ENCODE measurements at regions not wholly inside any gene's neighbourhood (a gene's known extent, or its start where the extent isn't known, plus 50 kb on each side); places are given as distances from the start of the nearest gene placed in this dataset.

DNA sequence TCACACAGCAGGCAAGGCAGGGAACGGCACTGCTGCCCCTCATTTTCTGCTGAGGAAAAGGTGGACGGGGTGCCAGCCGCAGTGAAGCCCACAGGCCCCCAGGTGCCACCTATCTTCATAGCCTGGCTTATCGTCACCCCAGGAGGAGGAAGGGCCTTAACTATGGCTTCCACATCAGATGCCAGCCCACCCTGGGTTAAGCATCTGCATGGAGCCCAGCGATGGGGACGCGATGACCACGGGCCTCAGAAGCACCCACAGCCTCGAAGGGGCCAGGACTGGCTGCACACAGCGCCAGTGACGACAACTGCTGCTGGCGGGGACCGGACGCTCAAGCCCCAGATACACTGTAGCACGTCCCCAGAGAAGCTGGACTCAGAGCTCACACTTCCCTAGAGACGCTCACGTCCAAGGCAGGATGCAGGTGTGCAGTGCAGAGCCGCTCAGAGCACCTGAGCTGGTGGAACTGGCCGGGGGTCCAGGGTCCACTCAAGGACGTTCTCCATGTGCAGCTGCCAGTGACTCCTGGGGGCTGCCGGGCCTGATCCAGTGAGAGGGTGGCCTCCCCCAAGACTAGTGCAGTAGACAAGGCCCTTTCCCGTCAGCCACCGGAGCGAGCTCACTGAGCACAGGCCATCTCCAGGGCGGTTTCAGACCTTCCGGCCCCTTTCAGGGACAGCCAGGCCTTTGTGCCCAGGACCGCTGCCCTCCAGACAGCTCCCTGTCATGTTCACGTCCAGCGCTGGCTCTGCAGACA is 83.0 kb downstream of the YTHDF1 start:
- H3K27me3 ChIP-seq (ENCODE audit: low read depth): peaks cover 9% of the 10 kb centered on the region; the same call in 1 of the 2 replicates
- no peaks in the 10 kb centered on the region for H3K4me1 ChIP-seq
- H3K4me3 ChIP-seq: no peak overlapping the region
- no peaks in the 10 kb centered on the region for H3K36me3 ChIP-seq (replicated peaks)
- in situ Hi-C loops (cut with MboI; ENCODE audit: low sequenced_read_pairs): no loop called here
- DNase-seq (ENCODE audit: low spot score in 2 of 2): peak in 1 of 2 experiments; percentile 7
- no peaks in the 10 kb centered on the region for H3K9me3 ChIP-seq

DNA sequence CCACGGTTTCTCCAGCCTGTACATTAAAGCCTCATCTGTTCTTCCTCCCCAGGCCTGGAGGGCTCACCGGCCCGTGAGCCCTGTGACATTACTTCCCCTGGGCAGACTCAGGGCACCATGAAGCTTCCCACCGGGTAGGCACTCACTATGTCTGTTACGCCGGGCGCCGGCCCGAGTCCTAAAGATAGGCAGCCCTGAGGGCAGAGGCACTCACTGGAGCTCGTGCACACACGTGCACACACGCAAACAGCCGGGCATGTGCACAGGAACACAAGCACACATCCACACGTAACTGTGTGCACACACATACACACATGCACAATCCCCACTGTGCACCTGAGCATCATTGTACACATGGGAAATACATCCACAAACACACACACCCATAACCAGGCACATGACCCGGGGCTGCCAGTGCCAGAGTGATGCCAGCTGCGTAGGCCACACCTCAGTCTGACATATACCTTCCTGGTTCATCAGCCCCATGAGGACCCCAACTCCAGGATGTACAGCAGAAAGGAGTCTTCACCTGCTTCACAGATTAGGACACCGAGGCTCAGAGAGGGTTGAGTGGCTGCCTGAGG is 83.7 kb downstream of the YTHDF1 start:
- peak in 1 of 2 experiments; percentile 4 for DNase-seq (ENCODE audit: low spot score in 2 of 2)
- Histone ChIP-seq H3K4me1 (no peaks in the 10 kb centered on the region), H3K4me3 (no peak overlapping the region), H3K9me3 (no peaks in the 10 kb centered on the region), H3K27me3 (ENCODE audit: low read depth) (peaks cover 9% of the 10 kb centered on the region; the same call in 1 of the 2 replicates), H3K36me3 (replicated peaks) (no peaks in the 10 kb centered on the region)
- in situ Hi-C loops (cut with MboI; ENCODE audit: low sequenced_read_pairs): no loop called here

DNA sequence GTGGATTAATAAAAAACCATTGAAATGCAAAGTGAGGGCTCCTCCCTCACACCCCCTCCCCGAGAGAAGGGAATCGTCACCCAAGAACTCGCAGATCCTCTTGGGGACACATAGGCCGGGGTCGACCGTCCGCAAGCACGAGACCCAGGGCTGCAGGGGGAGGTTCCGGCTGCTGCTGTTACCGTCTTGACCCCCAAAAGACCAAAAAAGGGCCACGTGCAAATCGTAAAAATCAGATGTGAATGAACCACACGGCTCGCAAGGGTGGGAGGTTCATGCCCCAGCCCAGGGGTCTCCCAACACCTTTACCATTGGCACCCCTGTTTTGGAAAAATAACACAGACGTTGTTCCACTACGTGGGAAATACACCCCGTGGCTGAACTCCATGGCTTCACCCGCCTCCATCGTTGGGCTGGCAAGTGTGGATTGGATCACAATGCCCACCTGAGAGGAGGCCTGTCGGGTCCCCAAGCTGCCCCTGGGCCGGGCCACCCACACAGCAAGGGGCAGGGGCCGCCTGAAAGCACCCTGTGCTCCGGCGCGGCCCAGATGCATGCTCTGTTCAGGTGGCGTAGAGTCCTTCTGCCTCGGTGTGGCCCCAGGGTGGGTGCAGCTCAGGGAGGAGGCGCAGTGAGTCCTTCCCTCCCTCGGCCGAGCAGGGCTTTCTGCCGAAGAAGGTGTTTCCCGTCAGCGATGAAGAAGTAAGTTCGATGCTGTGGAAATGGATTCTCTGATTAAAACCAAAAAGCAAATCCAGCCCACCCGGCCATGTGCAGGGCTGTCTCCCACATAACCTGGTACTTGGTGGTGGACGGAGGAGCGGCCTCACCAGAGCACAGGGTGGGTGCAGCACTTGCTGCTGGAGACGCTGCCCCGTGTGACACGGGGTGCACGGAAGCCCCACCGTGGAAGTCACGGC is 85.0 kb downstream of the YTHDF1 start:
- H3K27me3 ChIP-seq (ENCODE audit: low read depth): peaks cover 9% of the 10 kb centered on the region; the same call in 1 of the 2 replicates
- H3K36me3 ChIP-seq (replicated peaks): no peaks in the 10 kb centered on the region
- H3K4me1 ChIP-seq: no peaks in the 10 kb centered on the region
- peak in 1 of 2 experiments; percentile 6 for DNase-seq (ENCODE audit: low spot score in 2 of 2)
- in situ Hi-C loops (cut with MboI; ENCODE audit: low sequenced_read_pairs): no loop called here
- no peak overlapping the region for H3K4me3 ChIP-seq
- H3K9me3 ChIP-seq: no peaks in the 10 kb centered on the region

DNA sequence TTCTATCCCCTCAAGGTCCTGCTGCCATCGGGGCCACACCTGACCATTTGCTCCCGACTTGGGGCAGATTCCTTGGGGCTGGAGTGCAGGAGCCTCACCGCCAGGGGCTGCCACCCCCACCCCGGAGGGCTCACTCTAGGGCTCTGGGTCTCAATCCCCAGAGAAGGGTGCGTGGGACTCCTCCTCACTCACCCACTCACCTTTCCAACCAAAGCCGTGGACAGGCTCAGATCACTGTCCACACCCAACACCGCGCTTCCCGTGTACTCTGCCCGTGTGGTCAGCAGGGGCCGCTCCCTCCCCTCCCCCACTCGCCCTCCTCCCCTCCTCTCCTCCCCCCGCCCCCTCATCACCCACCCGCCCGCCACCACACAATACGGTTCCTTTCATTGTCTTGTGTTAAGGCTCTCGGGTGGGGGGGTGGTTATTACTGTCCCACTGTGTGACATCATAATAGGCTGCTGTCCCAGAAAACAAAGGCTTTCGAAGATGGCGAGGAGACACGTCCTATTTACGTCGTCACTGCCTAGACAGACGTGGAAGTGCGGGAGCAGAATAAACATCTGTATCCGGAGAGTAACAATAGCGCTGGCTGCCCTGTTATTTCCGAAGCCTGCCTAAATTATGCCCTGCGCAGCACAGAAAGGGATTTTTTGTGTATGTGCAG is 85.8 kb downstream of the YTHDF1 start:
- Histone ChIP-seq H3K4me3 (no peak overlapping the region), H3K4me1 (no peaks in the 10 kb centered on the region), H3K36me3 (replicated peaks) (no peaks in the 10 kb centered on the region), H3K27me3 (ENCODE audit: low read depth) (peaks cover 9% of the 10 kb centered on the region; the same call in 1 of the 2 replicates), H3K9me3 (no peaks in the 10 kb centered on the region)
- DNase-seq (ENCODE audit: low spot score in 2 of 2): peak; percentile 14 to 30
- in situ Hi-C loops (cut with MboI; ENCODE audit: low sequenced_read_pairs): no loop called here

DNA sequence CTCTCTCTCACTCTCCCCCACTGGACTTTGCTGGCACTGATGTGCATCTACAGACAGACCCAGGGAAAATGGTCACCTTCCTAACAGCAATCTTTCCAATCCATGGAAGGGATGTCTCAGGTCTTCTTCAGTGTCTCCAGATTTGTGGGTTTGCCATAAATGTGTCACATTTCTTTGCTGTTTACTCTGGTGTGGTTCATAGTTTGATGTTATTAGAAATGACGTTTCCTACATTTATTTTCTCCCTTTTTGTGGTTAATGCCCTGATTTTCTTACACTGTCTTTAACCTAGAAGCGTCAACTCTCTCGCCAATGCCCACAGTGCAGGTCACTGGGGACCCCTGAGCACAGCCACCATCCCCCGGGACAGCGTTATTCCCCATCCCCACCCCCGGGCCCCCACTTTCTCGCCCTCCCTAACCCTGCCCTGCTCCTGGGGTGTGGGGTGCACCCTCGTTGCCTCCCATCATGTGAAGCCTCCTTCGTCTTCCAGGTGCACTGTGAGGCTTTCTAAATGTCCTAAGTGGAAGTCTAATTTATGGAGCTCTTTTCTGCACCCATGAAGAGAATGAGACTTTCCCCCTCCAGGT is 86.5 kb downstream of the YTHDF1 start:
- peaks cover 9% of the 10 kb centered on the region; the same call in 1 of the 2 replicates for H3K27me3 ChIP-seq (ENCODE audit: low read depth)
- no peaks in the 10 kb centered on the region for H3K9me3 ChIP-seq
- no peak overlapping the region for H3K4me3 ChIP-seq
- H3K4me1 ChIP-seq: no peaks in the 10 kb centered on the region
- H3K36me3 ChIP-seq (replicated peaks): no peaks in the 10 kb centered on the region
- in situ Hi-C loops (cut with MboI; ENCODE audit: low sequenced_read_pairs): no loop called here
- DNase-seq (ENCODE audit: low spot score in 2 of 2): peak in 1 of 2 experiments; percentile 4

DNA sequence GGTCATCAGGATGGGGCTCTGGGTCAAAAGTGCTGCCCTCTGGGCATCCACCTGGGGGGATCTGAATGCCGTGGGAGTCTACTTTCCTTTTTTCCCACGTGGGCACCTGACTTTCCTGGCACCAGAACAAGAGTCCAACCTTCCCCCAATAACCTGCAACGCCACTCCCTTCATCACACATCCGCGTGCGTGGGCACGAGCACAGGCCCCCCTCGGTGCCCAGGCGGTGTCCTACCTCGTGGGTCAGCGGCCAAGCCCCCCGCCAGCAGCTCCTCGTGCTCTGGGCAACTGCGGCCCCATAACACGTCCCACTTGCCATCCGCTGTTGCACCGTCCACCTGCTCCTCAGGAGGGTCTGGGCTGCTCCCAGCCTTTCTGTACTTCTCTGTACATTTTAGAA is 87.0 kb downstream of the YTHDF1 start:
- H3K27me3 ChIP-seq (ENCODE audit: low read depth): peaks cover 9% of the 10 kb centered on the region

DNA sequence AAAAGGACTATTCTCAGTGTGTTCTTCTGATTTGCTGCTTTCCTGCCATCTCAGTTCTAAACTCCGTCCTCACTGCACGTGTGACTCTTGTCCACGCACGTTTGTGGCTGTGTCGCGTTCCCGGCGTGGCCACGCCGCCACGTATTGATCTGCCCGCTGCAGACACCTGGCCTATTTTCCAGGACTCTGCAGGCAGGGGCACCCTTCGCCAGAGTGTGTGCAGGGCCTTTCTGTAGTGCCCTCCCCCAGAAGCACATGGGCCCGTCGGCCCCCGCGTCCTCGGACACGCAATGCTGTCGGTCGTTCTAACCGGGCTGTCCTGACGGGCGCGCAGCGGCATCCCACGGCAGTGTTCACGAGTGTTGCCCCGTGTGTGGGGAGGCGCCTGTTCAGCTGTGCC is 87.6 kb downstream of the YTHDF1 start:
- Histone ChIP-seq H3K27me3 (ENCODE audit: low read depth) (peaks cover 9% of the 10 kb centered on the region), H3K4me3 (no peak overlapping the region), H3K36me3 (replicated peaks) (no peaks in the 10 kb centered on the region), H3K4me1 (no peaks in the 10 kb centered on the region), H3K9me3 (no peaks in the 10 kb centered on the region)
- in situ Hi-C loops (cut with MboI; ENCODE audit: low sequenced_read_pairs): no loop called here
- DNase-seq (ENCODE audit: low spot score in 2 of 2): peak in 1 of 2 experiments; percentile 6

More for the DNA sequence above, 87.0 kb downstream of the YTHDF1 start:
- peak in 1 of 2 experiments; percentile 4 for DNase-seq (ENCODE audit: low spot score in 2 of 2)
- no peaks in the 10 kb centered on the region for H3K9me3 ChIP-seq
- no peak overlapping the region for H3K4me3 ChIP-seq
- no peaks in the 10 kb centered on the region for H3K36me3 ChIP-seq (replicated peaks)
- H3K4me1 ChIP-seq: no peaks in the 10 kb centered on the region
- in situ Hi-C loops (cut with MboI; ENCODE audit: low sequenced_read_pairs): no loop called here

DNA sequence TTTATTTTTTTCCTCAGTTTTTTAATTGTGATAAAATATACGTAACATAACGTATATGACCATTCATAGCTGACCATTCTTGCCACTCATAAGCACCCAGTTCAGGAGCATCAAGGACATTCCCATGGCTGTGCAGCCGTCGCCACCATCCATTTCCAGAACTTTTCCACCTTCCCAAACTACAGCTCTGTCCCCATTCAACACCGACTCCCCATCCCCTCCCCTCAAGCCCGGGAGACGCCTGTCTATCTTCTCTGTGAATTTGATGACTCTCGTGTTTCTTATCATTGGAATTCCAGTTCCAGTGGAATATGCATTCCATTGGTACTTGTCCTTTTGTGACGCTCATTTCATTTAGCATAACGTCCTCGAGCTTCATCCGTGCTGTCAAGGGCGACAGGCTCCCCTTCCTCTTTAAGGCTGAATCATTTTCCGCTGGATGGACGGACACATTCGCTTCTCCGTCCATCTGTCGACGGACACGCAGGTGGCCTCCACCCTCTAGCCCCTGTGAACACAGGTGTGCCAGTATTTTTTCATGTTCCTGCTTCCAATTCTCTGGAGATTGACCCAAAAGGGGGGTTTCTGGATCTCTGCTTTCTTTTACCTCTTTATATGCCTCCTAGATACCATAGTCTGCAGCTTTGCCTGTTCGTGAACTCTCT is 88.1 kb downstream of the YTHDF1 start:
- in situ Hi-C loops (cut with MboI; ENCODE audit: low sequenced_read_pairs): no loop called here
- no peaks in the 10 kb centered on the region for H3K4me1 ChIP-seq
- no peak overlapping the region for H3K4me3 ChIP-seq
- no peaks in the 10 kb centered on the region for H3K36me3 ChIP-seq (replicated peaks)
- DNase-seq (ENCODE audit: low spot score in 2 of 2): peak in 1 of 2 experiments; percentile 3
- H3K9me3 ChIP-seq: no peaks in the 10 kb centered on the region
- peaks cover 9% of the 10 kb centered on the region for H3K27me3 ChIP-seq (ENCODE audit: low read depth)

DNA sequence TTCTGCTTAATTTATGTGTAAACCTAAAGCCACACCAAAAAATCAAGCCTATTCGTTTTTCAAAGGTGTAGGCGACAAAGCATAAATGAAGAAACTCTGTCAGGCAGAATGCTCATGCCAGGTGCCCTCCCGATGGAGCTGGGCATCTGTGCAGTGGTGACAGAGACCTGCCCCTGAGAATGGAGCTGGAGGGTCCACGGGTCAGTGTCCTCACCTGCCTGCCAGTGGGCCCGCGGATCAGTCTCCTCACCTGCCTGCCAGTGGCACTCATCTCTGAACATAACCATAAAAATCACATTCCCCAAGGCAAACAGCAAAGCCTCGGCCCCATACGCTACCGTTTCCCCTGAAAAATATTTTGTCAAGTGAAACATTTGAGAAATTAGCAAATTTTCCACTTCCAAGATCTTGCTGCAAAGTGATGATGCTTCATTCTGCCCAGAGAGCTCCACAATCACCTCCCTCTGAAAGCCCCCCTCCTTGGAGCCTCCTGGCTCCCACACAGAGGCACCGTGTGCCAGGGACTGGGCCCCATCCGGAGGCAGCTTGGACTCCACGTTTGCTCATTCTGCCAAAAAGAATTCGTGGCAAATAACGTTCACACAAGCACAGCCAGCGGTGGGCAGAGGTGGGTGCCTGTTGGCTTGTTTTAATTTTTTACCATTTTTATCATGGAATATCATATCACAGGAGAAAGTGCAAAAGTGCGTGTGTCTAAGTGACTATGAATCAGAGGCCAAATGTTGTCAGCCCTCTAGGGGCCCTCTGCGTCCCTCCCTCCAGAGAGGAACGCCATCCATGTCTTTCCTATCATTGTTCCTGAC is 88.8 kb downstream of the YTHDF1 start:
- in situ Hi-C loops (cut with MboI; ENCODE audit: low sequenced_read_pairs): no loop called here
- H3K36me3 ChIP-seq (replicated peaks): no peaks in the 10 kb centered on the region
- no peaks in the 10 kb centered on the region for H3K4me1 ChIP-seq
- H3K4me3 ChIP-seq: no peak overlapping the region
- no peaks in the 10 kb centered on the region for H3K9me3 ChIP-seq
- peaks cover 9% of the 10 kb centered on the region for H3K27me3 ChIP-seq (ENCODE audit: low read depth)
- DNase-seq (ENCODE audit: low spot score in 2 of 2): peak in 1 of 2 experiments; percentile 3

DNA sequence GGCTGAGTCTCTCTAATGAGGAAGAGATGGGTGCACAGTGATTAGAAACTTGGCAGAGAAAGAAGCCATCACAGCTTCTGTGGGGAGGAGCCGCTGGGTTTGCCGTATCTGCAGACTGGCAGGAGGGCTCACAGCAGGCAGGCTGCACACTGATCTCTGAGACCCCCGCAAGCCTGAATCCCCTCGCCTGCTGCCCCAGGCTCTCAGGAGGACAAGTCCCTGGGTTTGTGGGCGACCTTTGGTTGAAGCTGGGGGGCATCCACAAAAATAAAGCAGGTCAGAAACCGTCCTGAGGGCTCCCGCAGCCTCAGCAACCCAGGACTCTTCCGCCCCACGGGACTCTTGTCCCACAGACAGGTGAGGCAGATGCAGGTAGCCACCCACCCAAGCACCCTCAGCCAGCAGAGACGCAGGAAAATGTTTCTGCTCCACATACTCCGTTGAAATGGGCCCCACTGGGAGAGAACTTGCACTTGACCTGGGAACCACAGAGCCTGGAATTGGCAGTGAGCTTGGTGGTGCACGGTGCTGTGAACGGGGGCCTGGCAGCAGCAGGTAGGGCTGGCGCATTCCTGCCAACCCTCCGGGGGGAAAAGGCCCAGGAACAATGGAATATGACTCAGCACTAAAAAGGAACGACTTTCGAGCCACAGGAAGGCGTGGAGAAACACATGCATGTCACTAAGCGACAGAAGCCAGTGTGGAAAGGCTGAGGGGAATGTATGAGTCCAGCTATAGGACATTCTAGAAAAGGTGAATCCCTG is 89.9 kb downstream of the YTHDF1 start:
- no peak overlapping the region for H3K4me3 ChIP-seq
- H3K36me3 ChIP-seq (replicated peaks): no peaks in the 10 kb centered on the region
- H3K27me3 ChIP-seq (ENCODE audit: low read depth): peaks cover 9% of the 10 kb centered on the region
- in situ Hi-C loops (cut with MboI; ENCODE audit: low sequenced_read_pairs): no loop called here
- H3K4me1 ChIP-seq: no peaks in the 10 kb centered on the region
- H3K9me3 ChIP-seq: no peaks in the 10 kb centered on the region
- DNase-seq (ENCODE audit: low spot score in 2 of 2): peak in 1 of 2 experiments; percentile 5

DNA sequence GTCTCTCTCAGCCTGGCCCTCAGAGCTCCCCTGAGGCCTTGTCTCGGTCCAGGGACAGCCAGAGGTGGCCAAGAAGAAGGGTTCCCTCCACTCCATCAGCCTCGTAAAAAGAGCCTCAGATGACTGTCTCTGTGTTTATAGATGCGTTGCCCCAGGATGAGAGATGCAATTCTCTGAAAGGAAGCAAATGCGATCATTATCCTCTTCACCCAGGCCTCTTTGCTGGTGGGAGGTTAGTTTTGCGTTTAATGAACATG is 90.4 kb downstream of the YTHDF1 start:
- Histone ChIP-seq H3K27me3 (ENCODE audit: low read depth) (peaks cover 9% of the 10 kb centered on the region), H3K4me1 (no peaks in the 10 kb centered on the region), H3K9me3 (no peaks in the 10 kb centered on the region), H3K36me3 (replicated peaks) (no peaks in the 10 kb centered on the region), H3K4me3 (no peak overlapping the region)
- no peak for DNase-seq (ENCODE audit: low spot score in 2 of 2)
- in situ Hi-C loops (cut with MboI; ENCODE audit: low sequenced_read_pairs): no loop called here

All from HAP-1 (cell line).